NCI-H1694 treated with DMSO at 0.1 percent for 48 hours (cell line): ENCODE measurements at regions not wholly inside any gene's neighbourhood (a gene's known extent, or its start where the extent isn't known, plus 50 kb on each side); places are given as distances from the start of the nearest gene placed in this dataset.

Experiments used
- DNase-seq: peaks from one replicate; lab custom pipeline; 2025; lab: John Stamatoyannopoulos, UW

DNA sequence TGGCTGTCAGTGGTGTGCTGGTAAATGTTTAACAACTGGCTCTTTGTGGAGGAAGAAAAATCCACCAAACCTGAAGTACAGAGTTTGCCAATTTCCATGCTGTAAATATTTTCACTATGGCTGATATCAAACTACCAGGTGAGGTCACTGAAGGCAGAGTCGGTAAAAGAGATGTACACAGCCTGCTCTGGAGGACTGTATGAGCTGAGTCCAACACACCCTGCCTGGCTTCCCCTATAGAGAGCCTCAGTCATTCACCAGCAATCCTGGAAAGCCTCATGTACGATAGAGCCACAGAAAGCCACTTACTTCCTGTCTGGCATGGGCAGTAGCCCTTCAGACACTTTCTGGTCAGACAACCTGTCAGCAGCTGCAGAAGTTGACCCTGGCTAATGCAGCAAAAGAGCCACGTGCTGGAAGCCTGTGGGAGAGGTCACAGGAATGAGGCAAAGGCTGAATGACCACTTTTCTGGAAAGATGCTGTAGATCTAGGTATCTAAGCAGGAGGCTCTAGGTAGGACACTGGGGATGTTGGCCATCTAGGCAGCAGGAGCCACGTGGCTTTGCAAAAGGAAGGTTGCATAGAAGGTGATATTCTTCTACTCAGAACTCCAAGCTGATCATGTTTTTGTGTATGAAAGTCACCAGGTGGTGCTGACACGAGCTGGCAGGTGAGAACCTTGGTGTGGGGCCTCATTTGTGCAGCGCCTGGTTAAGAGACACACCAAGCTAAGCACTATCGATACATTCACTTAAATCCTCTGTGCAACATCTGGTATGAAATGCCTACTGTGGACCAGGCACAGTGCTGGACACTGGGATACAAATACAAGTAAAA lies 553.9 kb downstream of the VRK1 start:
- DNase-seq: no peak

DNA sequence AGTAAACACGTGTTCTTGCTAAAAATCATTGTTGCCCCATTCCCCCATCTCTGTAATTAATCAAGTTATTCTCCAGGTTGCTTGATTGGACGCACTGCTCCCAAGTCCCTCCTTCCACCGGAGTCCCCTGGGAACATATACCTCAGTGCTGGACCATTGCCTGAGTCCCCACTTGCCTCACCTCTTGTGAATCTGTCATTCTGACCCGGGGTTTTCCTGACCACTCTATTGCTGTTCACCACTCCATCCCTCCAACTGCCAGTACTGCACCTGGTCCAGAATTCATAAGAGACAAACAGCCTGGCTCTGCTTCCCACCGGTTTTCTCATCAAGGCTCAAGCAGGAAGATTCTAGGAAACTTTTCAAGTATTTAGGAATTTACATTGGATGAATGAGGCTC lies 555.9 kb downstream of the VRK1 start:
- DNase-seq: no peak

DNA sequence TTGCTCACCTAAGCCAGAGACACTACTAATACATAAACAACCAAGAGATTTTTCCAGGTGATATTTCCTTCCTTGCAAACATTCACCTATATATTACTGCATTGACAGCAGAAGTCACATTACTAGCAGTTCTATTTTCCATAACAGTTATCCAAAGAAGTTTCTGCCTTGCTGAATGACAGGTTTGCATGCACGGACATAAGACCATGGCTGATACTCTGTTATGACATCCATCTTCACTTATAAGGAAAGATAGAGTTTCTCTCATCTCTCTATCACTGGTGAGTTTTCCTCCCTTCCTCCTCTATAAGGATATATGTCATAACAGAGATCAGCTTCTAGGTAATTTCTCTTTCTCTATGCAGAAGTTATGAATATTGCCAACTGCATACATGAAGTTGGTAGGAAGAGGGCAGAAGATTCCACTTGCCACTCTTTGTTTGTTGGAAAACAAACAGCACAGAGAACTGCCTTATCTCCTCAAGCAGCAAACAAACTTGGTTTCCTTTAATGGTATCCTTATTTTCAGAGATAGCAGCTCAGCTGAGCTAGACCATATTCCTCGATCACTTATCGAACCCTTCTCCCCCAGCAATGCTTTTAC lies 557.0 kb downstream of the VRK1 start:
- no peak for DNase-seq

DNA sequence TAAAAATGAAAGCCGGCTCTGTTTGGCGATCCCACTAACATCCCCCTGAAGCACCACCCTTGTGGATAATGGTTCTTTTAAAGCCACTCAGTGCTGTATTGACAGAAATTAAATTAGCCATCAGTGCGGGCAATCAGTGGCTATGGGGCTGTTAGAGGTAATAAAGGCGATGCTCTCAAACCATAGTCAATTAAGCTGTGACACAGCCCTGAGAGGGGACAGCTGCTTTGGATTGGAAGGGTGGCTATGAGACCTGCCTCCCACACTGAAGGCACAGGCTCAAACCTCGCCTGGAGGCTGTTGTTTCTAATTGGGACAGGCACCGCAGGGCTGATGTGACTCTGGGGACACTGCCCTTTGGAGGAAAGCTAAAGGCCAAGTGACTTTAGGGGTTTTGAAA lies 562.2 kb downstream of the VRK1 start:
- no peak for DNase-seq

DNA sequence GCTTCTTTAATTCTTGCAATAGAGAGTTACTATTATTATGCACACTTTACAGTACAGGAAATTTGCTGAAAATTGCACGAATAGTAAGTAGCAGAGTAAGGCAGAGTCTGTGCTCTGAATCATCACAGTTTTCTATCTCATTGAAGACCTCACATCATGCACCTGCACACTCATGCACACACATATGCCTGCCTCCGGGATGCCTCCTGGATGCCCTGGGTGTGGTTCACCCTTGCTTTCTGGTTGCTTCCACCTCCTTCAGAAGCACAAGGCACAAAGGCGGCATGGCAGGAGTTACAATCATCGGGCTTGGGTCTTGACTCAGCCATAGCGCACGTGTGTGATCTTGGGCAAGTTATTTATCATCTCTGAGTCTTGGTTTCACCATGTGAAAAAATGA lies 564.0 kb downstream of the VRK1 start:
- no peak for DNase-seq

DNA sequence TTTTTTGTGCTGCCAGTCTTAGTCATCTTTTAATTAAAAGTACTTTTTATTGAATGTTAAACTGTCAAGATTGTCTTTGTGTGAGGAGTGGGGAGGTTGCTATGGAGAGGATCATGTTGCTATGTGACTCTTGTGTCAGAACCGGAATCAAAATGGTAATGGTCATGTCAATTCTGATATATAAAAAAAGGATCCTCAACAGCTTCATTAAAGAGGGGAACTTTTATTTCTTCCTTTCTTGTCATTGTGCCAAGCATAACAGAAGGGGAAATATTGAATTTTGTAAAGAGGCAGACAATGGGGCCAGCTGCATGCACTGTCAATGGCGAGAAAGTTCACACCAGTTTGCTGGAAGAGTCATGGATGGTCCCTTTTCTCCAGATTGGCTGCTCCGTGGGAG lies 564.8 kb downstream of the VRK1 start:
- no peak for DNase-seq

DNA sequence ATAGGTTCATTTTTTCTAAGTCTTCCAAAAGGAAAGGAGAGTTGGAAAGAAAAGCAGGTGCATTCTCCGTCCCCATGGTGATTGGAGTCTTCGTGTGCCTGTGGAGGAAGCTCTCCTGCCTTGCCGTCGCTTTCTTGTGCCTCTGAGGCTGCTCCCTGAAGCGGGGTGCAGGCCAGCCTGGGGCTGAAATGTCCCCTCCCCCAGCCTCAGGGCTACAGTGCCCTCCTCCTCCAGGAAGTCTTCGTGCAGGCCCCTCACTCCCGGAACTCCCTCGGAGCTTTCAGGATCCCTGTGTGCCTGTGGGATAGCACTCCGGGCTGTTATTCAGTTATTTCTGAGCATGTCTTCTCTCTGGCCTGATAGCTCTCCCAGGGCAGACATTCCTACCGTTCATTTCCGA lies 569.2 kb downstream of the VRK1 start:
- DNase-seq: no peak

DNA sequence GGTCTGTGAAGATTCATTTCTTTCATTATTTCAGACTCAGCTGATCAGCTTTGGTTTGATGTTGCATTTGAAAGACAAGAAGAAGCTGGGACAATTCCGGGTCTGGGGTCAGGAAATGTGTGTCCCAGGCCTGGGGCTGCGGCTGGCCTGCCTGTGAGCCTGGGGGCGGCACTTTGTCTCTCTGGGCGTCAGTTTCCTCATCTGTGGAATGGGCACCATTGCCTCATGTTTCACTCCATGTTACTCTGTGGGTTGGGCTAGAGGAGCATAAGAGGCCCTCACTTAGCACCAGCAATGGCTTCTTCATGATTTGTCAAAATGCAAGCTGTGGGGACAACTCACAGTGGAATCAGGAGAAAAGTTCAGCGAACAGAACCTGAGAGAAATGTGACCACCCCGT lies 570.1 kb downstream of the VRK1 start:
- no peak for DNase-seq

DNA sequence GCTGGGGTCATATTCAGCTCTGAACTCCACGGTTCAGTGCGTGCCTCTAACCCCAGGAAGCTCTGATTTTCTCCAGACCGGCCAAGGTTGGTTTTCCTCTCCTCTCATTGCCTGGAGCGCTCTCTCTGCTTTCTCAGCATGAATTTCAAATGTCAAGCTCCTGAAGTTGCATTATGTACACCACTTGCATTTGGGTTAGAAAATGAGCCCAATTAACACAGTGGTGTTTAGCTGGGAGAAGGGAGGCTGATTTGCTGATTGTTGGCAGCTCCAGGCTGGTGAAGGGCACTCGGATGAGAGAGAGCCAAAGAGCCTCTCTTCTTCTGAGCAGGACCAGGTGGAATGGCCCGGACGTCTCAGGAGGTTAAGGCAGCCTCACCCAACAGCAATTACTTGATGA lies 570.9 kb downstream of the VRK1 start:
- no peak for DNase-seq

DNA sequence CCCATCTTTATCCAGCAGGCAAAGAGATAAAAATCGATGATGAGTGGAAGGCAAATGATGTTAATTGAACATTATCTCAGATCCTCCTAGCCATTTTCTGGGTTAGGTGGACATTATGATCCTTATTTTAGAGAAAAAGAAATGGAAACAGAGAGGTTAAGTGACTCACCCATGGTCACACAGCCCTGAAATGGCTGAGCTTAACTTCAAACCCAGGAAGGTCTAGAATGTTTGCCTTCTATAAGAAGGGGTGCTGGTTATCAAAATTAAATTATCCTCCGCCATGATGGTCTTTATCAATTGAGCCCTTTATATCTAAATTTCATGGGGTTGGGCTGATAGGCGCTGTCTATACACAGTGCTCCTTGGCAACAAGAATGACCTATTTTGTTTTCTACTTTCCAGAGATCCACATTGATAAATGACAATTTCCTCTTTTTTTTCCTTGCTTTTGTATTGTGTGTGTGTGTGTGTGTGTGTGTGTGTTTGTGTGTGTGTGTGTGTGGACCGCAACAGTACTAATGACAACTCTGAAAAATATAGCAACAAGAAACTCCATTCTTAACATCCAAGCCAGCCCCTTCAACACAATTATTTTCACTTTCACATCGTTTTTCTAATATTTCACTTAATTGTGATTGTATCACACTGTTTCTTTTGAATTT lies 571.9 kb downstream of the VRK1 start:
- DNase-seq: no peak

DNA sequence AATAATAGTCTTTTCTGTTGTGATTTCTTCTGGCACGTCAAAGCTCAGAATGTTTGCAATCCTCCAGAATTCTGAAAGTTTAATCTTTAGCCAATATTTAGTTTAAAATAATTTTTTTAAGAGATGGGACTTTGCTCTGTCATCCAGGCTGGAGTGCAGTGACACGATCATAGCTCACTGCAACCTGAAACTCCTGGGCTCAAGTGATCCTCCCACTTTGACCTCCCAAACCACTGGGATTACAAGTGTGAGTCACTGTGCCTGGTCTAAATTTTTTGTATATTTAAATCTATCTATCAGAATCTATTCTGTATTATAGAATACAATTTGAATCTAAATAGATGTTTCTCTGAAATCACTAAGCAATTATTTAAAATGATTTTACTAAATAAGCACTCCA lies 572.7 kb downstream of the VRK1 start:
- DNase-seq: no peak

DNA sequence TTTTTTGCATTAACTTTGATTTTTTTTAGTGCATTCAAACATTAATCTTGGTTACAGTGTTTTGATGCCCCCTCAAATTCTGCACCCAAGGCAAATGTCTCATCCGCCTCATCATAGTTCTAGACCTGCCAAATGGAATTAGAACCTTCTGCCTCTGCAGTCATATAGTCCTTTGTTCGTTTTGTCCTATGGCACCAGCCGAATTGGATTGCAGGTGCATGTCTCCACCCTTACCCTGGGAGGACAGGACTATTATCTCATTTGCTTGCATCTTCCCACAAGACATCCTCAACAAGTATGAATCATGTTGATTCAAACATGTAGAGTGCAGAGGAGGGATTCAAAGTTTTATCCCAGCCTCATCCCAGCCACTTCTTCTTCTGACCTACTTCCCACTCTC lies 579.1 kb downstream of the VRK1 start:
- no peak for DNase-seq

DNA sequence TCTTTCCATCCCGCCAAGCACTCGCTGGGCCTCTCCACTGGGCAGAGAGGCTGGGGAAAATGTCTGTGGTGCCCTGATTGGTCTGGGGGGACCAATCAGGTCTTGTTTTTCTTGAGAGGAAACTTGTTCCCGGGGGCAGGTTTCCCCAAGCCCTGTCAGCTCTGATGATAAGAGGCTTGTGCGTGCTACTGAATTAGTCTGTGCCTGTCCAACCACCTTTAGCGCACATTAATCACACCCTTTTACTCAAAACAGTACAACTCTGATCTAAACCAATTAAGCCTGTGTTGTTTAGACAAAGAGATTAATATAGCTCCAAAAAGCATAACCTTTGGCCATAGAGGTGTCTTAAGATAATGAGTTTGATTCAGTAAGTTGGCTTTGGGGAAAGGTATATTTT lies 580.4 kb downstream of the VRK1 start:
- no peak for DNase-seq

DNA sequence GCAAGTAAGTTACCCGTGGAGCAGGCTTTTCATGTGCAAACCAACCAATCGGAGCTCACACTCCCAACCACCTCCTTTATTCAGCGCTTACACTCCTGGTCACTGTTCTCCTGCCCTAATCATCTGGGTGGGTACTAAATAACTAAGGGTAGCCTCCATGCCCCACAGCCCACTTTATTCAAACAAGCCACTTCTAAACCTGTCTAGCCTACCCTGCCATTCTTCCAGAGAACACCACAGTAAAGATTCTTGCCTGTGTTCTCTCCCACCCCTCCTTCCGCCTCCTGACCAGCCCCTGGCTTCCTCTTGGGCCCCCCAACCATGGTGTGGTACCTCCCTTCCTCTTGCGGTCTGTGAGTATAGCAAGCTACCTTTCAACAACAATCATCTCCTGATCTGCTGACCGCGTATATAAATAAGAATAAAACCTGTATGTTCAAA lies 581.9 kb downstream of the VRK1 start:
- no peak for DNase-seq

DNA sequence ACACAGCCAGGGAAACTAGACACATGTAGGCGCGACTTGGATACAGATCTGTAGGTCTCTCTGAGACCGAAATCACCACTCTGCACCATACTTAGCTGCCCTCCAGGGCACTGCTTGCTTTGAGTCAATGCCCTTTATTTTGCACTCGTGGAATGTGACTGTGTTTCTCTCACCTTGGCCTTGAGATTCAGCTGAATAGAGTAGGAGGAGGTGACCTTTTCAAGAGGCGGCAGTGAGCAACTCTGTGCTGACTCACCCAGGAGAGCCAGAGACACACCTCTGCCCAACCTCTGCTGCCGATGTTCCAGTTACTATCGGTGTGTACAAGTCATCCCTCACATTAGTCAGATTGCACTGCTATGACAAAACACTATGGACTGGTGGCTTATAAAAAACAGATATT lies 583.4 kb downstream of the VRK1 start:
- DNase-seq: no peak

DNA sequence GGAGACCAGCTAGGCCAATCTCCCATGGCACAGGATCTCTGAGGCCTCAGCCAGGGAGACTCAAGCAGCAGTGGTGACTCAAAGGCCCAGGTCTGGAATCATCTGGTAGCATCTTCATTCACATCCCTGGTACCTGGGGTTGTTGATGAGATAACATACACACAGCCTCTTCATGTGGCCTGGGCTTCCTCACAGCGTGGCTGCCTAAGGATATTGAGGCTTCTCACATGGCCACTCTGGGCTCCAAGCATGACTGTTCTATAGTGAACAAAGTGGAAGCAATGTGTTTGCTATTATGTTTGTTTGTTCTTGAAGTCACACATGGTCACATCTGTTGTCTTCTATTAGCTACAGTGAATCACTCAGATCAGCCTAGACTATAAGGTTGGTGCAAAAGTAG lies 584.1 kb downstream of the VRK1 start:
- DNase-seq: no peak

DNA sequence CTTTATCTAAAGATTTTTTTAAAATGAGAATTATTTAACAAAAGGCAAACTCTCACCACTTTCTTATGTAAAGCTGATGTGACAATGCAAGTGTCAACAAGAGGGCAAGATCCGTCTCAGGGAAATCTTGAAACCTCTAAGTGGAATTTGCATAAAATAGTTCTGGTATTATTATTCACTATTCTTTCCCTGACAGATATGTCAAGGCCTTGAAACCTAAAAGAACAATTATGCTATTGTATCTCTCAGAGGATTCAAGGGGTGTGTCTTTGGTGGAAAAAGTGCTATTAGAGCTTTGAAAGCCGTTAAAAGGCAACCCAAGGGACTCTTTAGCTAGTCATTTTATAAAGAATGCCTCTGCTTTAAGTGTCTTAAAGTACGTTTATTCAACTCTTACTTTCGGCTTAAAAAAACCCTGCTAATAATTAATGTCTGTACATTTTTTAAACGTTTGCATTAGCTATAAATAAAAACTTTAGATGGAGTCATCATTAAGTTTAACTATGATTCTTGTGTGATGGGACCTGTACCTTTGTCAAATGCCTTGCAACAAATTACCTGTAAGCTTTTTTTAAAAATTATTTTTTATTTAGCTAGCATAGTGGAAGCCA lies 585.5 kb downstream of the VRK1 start:
- DNase-seq: no peak

DNA sequence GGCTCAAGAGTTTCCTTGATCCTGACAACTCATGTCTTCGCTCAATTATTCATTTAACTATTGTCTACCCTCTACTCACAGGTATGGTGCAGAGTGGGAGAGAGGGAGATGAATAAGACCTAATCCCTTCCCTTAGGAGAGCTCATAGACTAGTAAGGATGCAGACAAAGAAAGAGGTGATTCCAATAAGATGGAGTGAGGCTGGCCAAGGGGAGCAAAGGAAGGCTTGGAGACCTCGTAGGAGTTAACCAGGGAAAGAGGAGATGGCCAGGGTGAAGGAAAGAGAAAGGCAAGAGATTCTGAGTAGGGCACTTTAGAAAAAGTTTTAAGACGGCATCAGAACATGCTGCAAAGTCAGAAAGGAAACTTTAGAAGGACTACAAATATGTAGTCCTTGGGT lies 588.5 kb downstream of the VRK1 start:
- DNase-seq: no peak

DNA sequence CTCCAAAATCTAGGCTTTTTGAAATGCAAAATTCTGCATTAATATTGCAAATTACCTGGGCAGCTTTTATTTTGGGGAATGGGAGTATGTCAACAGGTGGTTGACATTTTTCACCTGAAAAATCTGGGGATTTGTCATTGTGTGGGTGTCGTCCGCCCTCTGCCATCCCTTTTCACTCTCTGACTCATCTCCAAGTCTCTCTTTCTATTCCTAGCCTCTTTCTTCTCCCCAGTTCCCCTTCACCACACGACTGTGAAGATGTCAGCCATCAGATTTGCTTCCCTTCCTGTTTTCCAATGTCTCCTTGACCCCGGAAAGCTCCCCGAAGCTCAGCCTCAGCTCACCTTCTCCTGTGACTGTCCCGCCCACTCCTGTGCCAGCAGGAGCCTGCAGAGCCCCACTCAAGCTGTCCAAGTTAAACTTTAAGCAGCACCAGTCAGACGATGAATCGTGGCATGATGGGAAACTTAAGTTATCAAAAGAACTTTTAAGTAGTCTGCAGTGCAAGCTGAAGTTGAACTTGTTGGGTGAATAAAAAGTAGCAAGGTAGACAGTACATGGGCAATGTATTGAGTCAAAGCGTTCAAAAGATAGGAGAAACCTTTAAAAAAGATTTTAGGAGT lies 590.2 kb downstream of the VRK1 start:
- DNase-seq: no peak

DNA sequence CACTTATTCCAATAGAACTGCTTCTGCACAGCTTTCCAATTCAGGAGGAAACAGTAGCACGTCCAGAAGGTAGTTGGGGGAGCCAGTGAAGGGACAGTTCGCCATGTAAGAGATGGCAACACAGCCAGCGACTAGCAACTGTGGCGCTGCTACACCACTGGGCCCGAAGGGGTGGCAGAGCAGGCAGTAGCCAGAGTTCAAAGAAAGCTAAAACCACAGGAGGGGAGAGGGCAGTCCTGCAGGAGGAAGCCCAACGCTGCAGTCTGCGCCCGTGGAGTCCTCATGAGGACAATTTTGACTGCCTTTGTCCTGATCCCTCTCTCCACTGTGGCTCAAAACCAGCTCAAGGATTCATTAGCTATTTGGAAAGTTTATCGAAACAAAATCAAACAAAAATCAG lies 591.2 kb downstream of the VRK1 start:
- DNase-seq: no peak

DNA sequence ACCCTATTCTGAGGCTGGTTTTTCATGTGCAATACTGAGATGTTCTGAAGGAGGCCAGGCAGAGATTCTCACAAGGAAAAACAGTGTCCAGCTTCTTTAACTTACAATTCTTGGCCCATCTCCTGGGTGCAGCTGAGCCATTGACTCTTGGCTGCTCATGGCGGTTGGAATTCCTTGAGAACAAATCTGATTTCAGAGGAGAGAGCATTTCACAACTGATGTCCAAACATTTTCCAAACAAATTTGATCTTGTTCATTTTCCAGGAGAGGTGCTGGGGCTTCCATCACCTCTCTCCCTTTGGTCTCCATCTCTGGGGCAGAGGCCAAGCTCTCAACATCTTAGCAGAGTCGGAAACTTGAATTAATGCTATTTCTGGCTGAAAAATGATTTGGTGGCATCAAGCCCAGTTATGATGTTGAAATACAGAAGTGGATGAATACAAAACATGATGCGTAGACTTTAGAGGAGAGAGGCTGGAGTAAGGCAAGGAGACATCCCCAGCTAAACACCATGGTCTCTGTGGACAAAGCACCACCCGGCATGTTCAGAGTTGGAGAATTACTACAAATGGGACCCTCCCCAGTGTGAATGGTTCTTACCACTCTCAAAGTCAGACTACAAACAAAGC lies 593.0 kb downstream of the VRK1 start:
- DNase-seq: no peak

DNA sequence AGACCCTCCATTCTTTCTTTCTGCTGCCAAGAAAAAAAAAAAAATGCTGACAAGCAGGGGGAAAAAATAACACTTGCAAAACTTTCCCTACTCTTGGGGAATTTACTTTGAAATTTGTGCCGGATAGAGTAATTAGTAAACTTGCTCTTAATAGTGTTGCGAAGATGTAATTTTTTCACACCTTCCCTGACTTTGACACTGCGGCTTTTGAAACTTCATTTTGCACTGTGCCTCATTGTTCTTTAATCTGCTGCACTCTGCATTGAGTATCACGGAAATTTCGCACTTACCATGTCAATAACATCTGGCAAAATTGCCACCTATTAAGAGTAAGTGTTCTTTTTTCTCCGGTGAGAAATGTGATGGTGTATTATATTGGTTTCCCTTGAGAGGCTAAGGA lies 596.1 kb downstream of the VRK1 start:
- no peak for DNase-seq
